PFSK-1 (cell line): ENCODE measurements at regions not wholly inside any gene's neighbourhood (a gene's known extent, or its start where the extent isn't known, plus 50 kb on each side); places are given as distances from the start of the nearest gene placed in this dataset.

Experiments
- FOXP2 ChIP-seq: optimal IDR thresholded peaks from 2 replicates; pipeline ENCODE3; 2011; ENCODE audit warnings: borderline replicate concordance, control low read depth, inconsistent platforms; ENCODE audit not compliant: insufficient read depth; ENCODE audit errors: extremely low read length, extremely low read depth
- POLR2AphosphoS5 ChIP-seq: IDR thresholded peaks from 2 replicates; pipeline ENCODE4 v1.6.1; 2012; ENCODE audit warnings: low read depth, mild to moderate bottlenecking, control low read depth, low read length, moderate library complexity
- REST ChIP-seq, 2 experiments: IDR thresholded peaks; 2 replicates each; pipeline versions ENCODE4 v1.6.1 to v1.8.0; 2011 to 2012; ENCODE audit warnings: low read depth in 2 of 2, low read length in 2 of 2, control low read depth in 1 of 2, inconsistent platforms in 1 of 2, mild to moderate bottlenecking in 1 of 2, moderate library complexity in 1 of 2; ENCODE audit not compliant: insufficient read depth in 1 of 2
- SIN3A ChIP-seq: IDR thresholded peaks from 2 replicates; pipeline ENCODE4 v1.6.1; 2012; ENCODE audit warnings: mild to moderate bottlenecking, low read length, moderate library complexity, borderline replicate concordance; ENCODE audit not compliant: insufficient read depth
- TAF1 ChIP-seq: IDR thresholded peaks from 2 replicates; pipeline ENCODE4 v1.6.1; 2012; ENCODE audit warnings: low read length, control low read depth, borderline replicate concordance; ENCODE audit not compliant: insufficient read depth

- TF ChIP-seq POLR2AphosphoS5 (no peak), REST (IDR thresholded peaks at IDR 0.05; ENCODE audit: insufficient read depth in 1 of 2, low read depth in 2 of 2, low read length in 2 of 2) (no peak), SIN3A (no peak), TAF1 (no peak), FOXP2 (no peak)
These were observed 103.0 kb upstream of the OPCML start for GRCh38 chr11:133635244-133635739.
